ENCODE measurements at regions not wholly inside any gene's neighbourhood (a gene's known extent, or its start where the extent isn't known, plus 50 kb on each side); places are given as distances from the start of the nearest gene placed in this dataset.

DNA sequence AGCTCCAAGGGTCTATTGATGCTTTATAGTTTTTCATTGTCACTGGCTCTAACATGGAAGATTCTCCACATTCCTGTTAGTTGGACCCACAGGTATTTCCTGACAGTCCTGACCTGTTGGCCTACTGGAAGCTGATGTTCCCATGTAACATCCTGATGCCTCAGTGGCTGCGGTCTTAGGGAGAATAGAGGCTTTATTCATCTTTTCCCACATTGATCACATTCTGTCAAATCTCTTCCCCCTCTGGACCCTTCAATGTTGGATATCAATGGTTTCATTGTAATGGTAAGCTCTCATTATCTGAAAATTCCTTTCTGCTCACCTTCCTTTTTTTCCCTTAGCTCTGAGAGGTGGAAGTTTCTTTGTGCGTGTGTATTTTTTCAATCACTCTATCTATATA lies 280.9 kb upstream of the TBX3 start:
- no peak overlapping the region for H3K4me3 ChIP-seq (ENCODE audit: control insufficient read depth in 1 of 7, extremely low read depth in 1 of 7, insufficient read depth in 4 of 7, low read depth in 2 of 7, low read length in 6 of 7)
- H3K4me1 ChIP-seq (ENCODE audit: control extremely low read depth in 1 of 4, control insufficient read depth in 4 of 4, insufficient read depth in 4 of 4, low read length in 3 of 4) = no peaks in the 10 kb centered on the region
- no peak overlapping the region for H3K27ac ChIP-seq (ENCODE audit: insufficient read depth in 1 of 2, low read depth in 1 of 2, low read length in 2 of 2, poor library complexity in 1 of 2, severe bottlenecking in 2 of 2)
- H3K9me3 ChIP-seq (ENCODE audit: control extremely low read depth in 1 of 5, control insufficient read depth in 4 of 5, insufficient read depth in 2 of 5, low read depth in 1 of 5, low read length in 4 of 5) = no peaks in the 10 kb centered on the region
- no peaks in the 10 kb centered on the region for H3K27me3 ChIP-seq (replicated peaks in 2 of 5; ENCODE audit: control insufficient read depth in 4 of 5, insufficient read depth in 5 of 5, low read length in 4 of 5)
- ChIA-PET CTCF (interaction anchor here (1.7 kb wide), 1 partner anchor 18 kb away, joined by 3 read pairs; no protein-coding TSS in a partner anchor), POLR2A (no interaction called here)
- 100% methylated on average over 1 of the region's 2 CpGs for WGBS (ENCODE audit: insufficient coverage)
- no peaks in the 10 kb centered on the region for H3K36me3 ChIP-seq (ENCODE audit: control insufficient read depth in 4 of 4, insufficient read depth in 4 of 4, low read length in 3 of 4)
- no peak for DNase-seq

DNA sequence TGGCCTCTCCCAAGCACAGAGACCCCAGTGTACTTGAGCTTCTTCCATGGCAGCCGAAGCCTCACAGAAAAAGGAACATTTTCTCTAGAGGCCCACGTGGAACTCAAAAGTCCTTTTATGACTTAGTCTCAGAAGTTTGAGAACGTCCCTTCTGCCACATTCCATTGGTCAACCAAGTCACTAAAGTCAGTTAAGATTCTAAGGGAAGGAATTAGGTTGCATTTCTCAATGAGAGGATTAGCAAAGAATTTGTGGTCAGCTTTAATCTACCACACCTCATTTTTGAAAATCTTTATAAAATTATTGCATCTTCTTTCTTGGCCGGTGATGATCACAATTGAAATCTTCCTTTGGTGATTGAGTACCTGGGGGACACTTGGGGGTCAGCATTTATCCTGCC lies 279.9 kb upstream of the TBX3 start:
- Histone ChIP-seq H3K4me3 (ENCODE audit: control insufficient read depth in 1 of 7, extremely low read depth in 1 of 7, insufficient read depth in 4 of 7, low read depth in 2 of 7, low read length in 6 of 7) (no peak overlapping the region), H3K4me1 (ENCODE audit: control extremely low read depth in 1 of 4, control insufficient read depth in 4 of 4, insufficient read depth in 4 of 4, low read length in 3 of 4) (no peaks in the 10 kb centered on the region), H3K27ac (ENCODE audit: insufficient read depth in 1 of 2, low read depth in 1 of 2, low read length in 2 of 2, poor library complexity in 1 of 2, severe bottlenecking in 2 of 2) (no peak overlapping the region), H3K36me3 (ENCODE audit: control insufficient read depth in 4 of 4, insufficient read depth in 4 of 4, low read length in 3 of 4) (no peaks in the 10 kb centered on the region), H3K9me3 (ENCODE audit: control extremely low read depth in 1 of 5, control insufficient read depth in 4 of 5, insufficient read depth in 2 of 5, low read depth in 1 of 5, low read length in 4 of 5) (no peaks in the 10 kb centered on the region), H3K27me3 (replicated peaks in 2 of 5; ENCODE audit: control insufficient read depth in 4 of 5, insufficient read depth in 5 of 5, low read length in 4 of 5) (no peaks in the 10 kb centered on the region)
- 89% methylated on average over 4 of the region's 4 CpGs for WGBS (ENCODE audit: insufficient coverage)
- CTCF ChIA-PET = interaction anchor here (1.7 kb wide), 1 partner anchor 19 kb away, joined by 3 read pairs; no protein-coding TSS in a partner anchor
- POLR2A ChIA-PET = no interaction called here
- no peak for DNase-seq

DNA sequence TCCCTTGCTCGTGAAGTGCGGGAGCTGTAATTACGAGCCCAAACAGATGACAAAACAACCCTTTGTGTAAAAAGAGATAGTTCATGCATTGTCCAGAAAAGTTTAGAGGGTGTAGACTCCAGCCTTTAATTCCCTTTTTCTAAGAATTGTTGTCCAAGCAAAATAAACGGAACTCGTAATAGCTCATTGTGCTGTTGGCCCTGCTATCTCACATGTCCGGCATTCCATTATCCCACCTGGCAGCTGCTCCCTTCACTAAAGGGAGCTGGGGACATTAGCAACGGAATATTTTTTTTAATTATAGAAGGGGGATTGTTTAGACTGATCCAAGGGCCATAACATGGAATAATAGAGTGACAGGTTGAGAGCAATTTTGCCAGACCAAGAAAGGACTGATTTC lies 277.5 kb upstream of the TBX3 start:
- no peak for DNase-seq
- CTCF ChIA-PET = no interaction called here
- no peaks in the 10 kb centered on the region for H3K36me3 ChIP-seq (ENCODE audit: control insufficient read depth in 4 of 4, insufficient read depth in 4 of 4, low read length in 3 of 4)
- H3K4me1 ChIP-seq (ENCODE audit: control extremely low read depth in 1 of 4, control insufficient read depth in 4 of 4, insufficient read depth in 4 of 4, low read length in 3 of 4) = no peaks in the 10 kb centered on the region
- H3K27me3 ChIP-seq (replicated peaks in 2 of 5; ENCODE audit: control insufficient read depth in 4 of 5, insufficient read depth in 5 of 5, low read length in 4 of 5) = no peaks in the 10 kb centered on the region
- H3K27ac ChIP-seq (ENCODE audit: insufficient read depth in 1 of 2, low read depth in 1 of 2, low read length in 2 of 2, poor library complexity in 1 of 2, severe bottlenecking in 2 of 2) = no peak overlapping the region
- POLR2A ChIA-PET = no interaction called here
- H3K4me3 ChIP-seq (ENCODE audit: control insufficient read depth in 1 of 7, extremely low read depth in 1 of 7, insufficient read depth in 4 of 7, low read depth in 2 of 7, low read length in 6 of 7) = no peak overlapping the region
- no peaks in the 10 kb centered on the region for H3K9me3 ChIP-seq (ENCODE audit: control extremely low read depth in 1 of 5, control insufficient read depth in 4 of 5, insufficient read depth in 2 of 5, low read depth in 1 of 5, low read length in 4 of 5)
- WGBS (ENCODE audit: insufficient coverage) = 80% methylated on average over 2 of the region's 7 CpGs

DNA sequence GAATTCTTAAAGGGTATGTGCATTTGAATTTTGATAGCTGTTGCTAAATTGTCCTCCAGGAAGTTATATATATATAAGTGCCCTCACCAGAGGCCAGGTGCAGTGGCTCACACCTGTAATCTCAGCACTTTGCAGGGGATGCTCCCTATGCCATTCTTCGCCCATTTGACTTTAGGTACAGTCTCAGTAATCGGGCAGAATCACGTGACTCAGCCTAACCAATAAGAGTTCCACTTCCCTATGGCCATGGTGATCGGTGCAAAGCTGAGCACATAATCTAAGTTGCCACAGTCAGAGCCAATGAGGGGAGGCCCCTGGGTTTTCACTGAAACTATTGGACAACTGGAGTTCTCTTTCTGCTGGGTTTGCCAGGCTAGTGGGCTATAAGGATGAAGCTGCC lies 274.6 kb upstream of the TBX3 start:
- no peaks in the 10 kb centered on the region for H3K27me3 ChIP-seq (replicated peaks in 2 of 5; ENCODE audit: control insufficient read depth in 4 of 5, insufficient read depth in 5 of 5, low read length in 4 of 5)
- ChIA-PET POLR2A (no interaction called here), CTCF (no interaction called here)
- H3K4me1 ChIP-seq (ENCODE audit: control extremely low read depth in 1 of 4, control insufficient read depth in 4 of 4, insufficient read depth in 4 of 4, low read length in 3 of 4) = no peaks in the 10 kb centered on the region
- H3K9me3 ChIP-seq (ENCODE audit: control extremely low read depth in 1 of 5, control insufficient read depth in 4 of 5, insufficient read depth in 2 of 5, low read depth in 1 of 5, low read length in 4 of 5) = no peaks in the 10 kb centered on the region
- no peak overlapping the region for H3K4me3 ChIP-seq (ENCODE audit: control insufficient read depth in 1 of 7, extremely low read depth in 1 of 7, insufficient read depth in 4 of 7, low read depth in 2 of 7, low read length in 6 of 7)
- H3K27ac ChIP-seq (ENCODE audit: insufficient read depth in 1 of 2, low read depth in 1 of 2, low read length in 2 of 2, poor library complexity in 1 of 2, severe bottlenecking in 2 of 2) = no peak overlapping the region
- H3K36me3 ChIP-seq (ENCODE audit: control insufficient read depth in 4 of 4, insufficient read depth in 4 of 4, low read length in 3 of 4) = no peaks in the 10 kb centered on the region
- no peak for DNase-seq
- 80% methylated on average over 4 of the region's 4 CpGs for WGBS (ENCODE audit: insufficient coverage)

DNA sequence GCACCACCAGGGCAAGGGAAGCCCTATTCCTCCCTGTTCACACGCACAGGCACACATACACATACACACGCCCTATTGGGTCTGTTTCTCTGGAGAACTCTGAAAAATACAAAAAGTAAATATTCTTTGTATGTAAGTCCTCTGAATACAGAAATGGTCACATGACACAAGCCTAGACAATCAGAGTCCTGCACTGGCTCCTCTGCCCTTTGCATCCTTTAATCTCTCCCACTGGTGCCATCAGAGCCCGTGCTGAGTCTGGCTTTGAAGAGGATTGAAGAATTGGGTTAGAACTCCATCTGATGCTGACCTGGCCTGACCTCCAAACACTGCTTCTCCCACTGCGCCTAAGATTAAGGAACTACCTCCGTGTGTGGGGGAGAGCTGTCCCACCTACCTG lies 273.2 kb upstream of the TBX3 start:
- Histone ChIP-seq H3K9me3 (ENCODE audit: control extremely low read depth in 1 of 5, control insufficient read depth in 4 of 5, insufficient read depth in 2 of 5, low read depth in 1 of 5, low read length in 4 of 5) (no peaks in the 10 kb centered on the region), H3K36me3 (ENCODE audit: control insufficient read depth in 4 of 4, insufficient read depth in 4 of 4, low read length in 3 of 4) (no peaks in the 10 kb centered on the region), H3K4me1 (ENCODE audit: control extremely low read depth in 1 of 4, control insufficient read depth in 4 of 4, insufficient read depth in 4 of 4, low read length in 3 of 4) (no peaks in the 10 kb centered on the region), H3K27ac (ENCODE audit: insufficient read depth in 1 of 2, low read depth in 1 of 2, low read length in 2 of 2, poor library complexity in 1 of 2, severe bottlenecking in 2 of 2) (no peak overlapping the region), H3K27me3 (replicated peaks in 2 of 5; ENCODE audit: control insufficient read depth in 4 of 5, insufficient read depth in 5 of 5, low read length in 4 of 5) (no peaks in the 10 kb centered on the region), H3K4me3 (ENCODE audit: control insufficient read depth in 1 of 7, extremely low read depth in 1 of 7, insufficient read depth in 4 of 7, low read depth in 2 of 7, low read length in 6 of 7) (no peak overlapping the region)
- WGBS (ENCODE audit: insufficient coverage) = no CpG with 5 or more reads among the region's 5 CpGs
- CTCF ChIA-PET = no interaction called here
- POLR2A ChIA-PET = no interaction called here
- no peak for DNase-seq

DNA sequence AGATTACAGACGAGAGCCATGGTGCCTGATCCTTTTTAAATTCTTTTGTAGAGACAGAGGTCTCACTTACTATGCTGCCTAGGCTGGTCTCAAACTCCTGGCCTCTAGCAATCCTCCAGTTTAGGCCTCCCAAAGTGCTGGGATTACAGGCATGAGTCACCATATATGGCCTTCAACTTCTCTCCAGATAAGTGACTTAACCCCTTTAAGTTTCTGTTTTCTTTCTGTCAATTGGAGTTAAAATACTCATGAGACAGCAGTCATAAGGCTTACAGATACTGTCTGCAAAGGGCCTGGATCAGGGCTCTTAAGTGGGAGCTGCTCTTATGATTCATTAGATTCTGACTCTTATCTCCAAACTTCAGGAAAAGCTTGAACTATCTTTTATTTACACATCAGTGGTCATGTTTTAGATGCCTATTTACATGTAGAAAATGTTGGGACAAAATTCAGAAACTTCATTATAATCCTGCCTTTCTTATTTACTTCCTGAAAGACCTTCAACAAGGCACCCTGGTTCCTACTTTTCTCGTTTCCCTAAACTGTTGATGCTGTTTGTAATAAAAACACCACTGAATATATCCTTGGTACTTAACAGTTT lies 271.5 kb upstream of the TBX3 start:
- Histone ChIP-seq H3K4me3 (ENCODE audit: control insufficient read depth in 1 of 7, extremely low read depth in 1 of 7, insufficient read depth in 4 of 7, low read depth in 2 of 7, low read length in 6 of 7) (no peak overlapping the region), H3K4me1 (ENCODE audit: control extremely low read depth in 1 of 4, control insufficient read depth in 4 of 4, insufficient read depth in 4 of 4, low read length in 3 of 4) (no peaks in the 10 kb centered on the region), H3K9me3 (ENCODE audit: control extremely low read depth in 1 of 5, control insufficient read depth in 4 of 5, insufficient read depth in 2 of 5, low read depth in 1 of 5, low read length in 4 of 5) (no peaks in the 10 kb centered on the region), H3K27me3 (replicated peaks in 2 of 5; ENCODE audit: control insufficient read depth in 4 of 5, insufficient read depth in 5 of 5, low read length in 4 of 5) (no peaks in the 10 kb centered on the region), H3K27ac (ENCODE audit: insufficient read depth in 1 of 2, low read depth in 1 of 2, low read length in 2 of 2, poor library complexity in 1 of 2, severe bottlenecking in 2 of 2) (no peak overlapping the region), H3K36me3 (ENCODE audit: control insufficient read depth in 4 of 4, insufficient read depth in 4 of 4, low read length in 3 of 4) (no peaks in the 10 kb centered on the region)
- ChIA-PET POLR2A (no interaction called here), CTCF (no interaction called here)
- WGBS (ENCODE audit: insufficient coverage) = 100% methylated on average over 1 of the region's 2 CpGs
- no peak for DNase-seq

DNA sequence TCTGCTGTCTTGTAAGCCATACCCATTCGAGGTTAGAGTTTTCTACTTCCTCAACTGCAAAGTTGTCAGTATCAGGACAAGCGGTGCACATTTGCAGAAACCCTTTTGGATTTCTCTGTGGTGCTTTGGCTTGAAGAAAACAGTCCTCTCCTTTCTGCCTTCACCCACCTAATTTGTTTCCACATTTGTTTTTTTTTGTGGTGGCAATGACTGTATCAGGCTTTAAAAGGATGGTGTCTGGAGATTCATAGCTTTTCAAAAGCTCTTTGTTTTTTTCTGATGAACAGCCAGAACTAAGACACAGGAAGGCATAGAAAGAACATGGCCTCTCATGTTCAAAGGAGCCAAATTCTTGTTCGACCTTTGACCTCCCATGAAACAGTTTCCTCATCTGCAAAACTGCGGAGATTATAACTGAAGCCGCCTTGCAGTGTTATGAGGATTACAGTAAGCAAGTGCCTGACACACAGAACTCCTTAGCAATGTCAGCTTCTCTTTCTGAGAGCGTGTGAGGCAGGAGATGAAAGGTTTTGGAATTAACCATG lies 270.6 kb upstream of the TBX3 start:
- Histone ChIP-seq H3K36me3 (ENCODE audit: control insufficient read depth in 4 of 4, insufficient read depth in 4 of 4, low read length in 3 of 4) (no peaks in the 10 kb centered on the region), H3K4me3 (ENCODE audit: control insufficient read depth in 1 of 7, extremely low read depth in 1 of 7, insufficient read depth in 4 of 7, low read depth in 2 of 7, low read length in 6 of 7) (no peak overlapping the region), H3K27me3 (replicated peaks in 2 of 5; ENCODE audit: control insufficient read depth in 4 of 5, insufficient read depth in 5 of 5, low read length in 4 of 5) (no peaks in the 10 kb centered on the region), H3K27ac (ENCODE audit: insufficient read depth in 1 of 2, low read depth in 1 of 2, low read length in 2 of 2, poor library complexity in 1 of 2, severe bottlenecking in 2 of 2) (no peak overlapping the region), H3K9me3 (ENCODE audit: control extremely low read depth in 1 of 5, control insufficient read depth in 4 of 5, insufficient read depth in 2 of 5, low read depth in 1 of 5, low read length in 4 of 5) (no peaks in the 10 kb centered on the region), H3K4me1 (ENCODE audit: control extremely low read depth in 1 of 4, control insufficient read depth in 4 of 4, insufficient read depth in 4 of 4, low read length in 3 of 4) (no peaks in the 10 kb centered on the region)
- 72% methylated on average over 3 of the region's 6 CpGs for WGBS (ENCODE audit: insufficient coverage)
- ChIA-PET CTCF (interaction anchor here (1.0 kb wide), 1 partner anchor 799 kb away, joined by 3 read pairs; no protein-coding TSS in a partner anchor), POLR2A (no interaction called here)
- DNase-seq = no peak
